ENCODE measurements at regions not wholly inside any gene's neighbourhood (a gene's known extent, or its start where the extent isn't known, plus 50 kb on each side); places are given as distances from the start of the nearest gene placed in this dataset.

GRCh38 chr12:24746006-24746671 lies 202.8 kb downstream of the BCAT1 start:
- TF ChIP-seq CTCF (optimal IDR thresholded peaks at IDR 0.05 in 1 of 3, IDR thresholded peaks at IDR 0.05 in 1 of 3, conservative IDR thresholded peaks at IDR 0.05 in 1 of 3; ENCODE audit: extremely low read depth in 1 of 3, insufficient read depth in 2 of 3, low read length in 3 of 3): no peak
- no peak for TF ChIP-seq EZH2 (IDR thresholded peaks at IDR 0.05; ENCODE audit: low read length)

Measured in keratinocyte (primary cell).